ENCODE measurements at regions not wholly inside any gene's neighbourhood (a gene's known extent, or its start where the extent isn't known, plus 50 kb on each side); places are given as distances from the start of the nearest gene placed in this dataset.

GRCh38 chr21:14869984-14870852 is 194.6 kb downstream of the NRIP1 start:
- no peak for DNase-seq (ENCODE audit: low spot score)

DNA sequence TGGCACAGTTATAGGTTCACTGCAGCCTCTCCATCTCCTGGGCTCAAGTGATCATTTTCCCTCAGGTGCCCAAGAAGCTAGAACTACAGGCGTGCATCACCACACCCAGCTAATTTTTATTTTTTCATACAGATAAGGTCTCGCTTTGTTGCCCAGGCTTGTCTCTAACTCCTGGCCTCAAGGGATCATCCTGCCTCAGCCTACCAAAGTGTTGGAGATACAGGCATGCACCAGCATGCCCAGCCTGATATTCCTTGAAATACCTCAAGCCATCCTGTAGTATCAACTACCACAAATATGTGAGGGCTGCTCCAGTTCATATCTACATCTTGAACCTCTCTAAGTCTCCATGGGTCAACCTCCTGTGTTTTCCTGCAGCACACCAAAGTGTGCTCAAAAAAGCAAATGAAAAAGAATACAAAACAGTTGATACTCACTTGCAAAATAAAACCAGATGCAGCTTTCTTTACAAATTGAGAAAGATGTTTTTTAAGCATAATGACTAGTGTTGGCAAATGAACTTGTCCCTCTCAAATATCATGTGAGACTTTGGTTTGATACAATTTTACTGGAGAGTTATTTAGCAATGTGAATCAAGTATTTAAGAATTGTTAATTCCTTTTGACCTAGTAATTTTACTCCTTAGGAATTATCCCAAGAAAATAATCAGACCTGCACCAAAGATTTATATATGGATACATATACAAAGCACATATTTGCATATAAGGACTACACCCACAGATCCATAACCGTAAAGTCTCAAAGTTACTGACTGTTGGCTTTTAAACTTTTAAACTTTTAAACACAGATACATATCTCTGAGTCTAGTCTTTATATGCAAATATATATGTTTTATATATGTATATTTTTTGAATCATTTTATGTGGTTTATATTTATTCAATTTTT is 197.7 kb downstream of the NRIP1 start:
- no peak for DNase-seq (ENCODE audit: low spot score)

DNA sequence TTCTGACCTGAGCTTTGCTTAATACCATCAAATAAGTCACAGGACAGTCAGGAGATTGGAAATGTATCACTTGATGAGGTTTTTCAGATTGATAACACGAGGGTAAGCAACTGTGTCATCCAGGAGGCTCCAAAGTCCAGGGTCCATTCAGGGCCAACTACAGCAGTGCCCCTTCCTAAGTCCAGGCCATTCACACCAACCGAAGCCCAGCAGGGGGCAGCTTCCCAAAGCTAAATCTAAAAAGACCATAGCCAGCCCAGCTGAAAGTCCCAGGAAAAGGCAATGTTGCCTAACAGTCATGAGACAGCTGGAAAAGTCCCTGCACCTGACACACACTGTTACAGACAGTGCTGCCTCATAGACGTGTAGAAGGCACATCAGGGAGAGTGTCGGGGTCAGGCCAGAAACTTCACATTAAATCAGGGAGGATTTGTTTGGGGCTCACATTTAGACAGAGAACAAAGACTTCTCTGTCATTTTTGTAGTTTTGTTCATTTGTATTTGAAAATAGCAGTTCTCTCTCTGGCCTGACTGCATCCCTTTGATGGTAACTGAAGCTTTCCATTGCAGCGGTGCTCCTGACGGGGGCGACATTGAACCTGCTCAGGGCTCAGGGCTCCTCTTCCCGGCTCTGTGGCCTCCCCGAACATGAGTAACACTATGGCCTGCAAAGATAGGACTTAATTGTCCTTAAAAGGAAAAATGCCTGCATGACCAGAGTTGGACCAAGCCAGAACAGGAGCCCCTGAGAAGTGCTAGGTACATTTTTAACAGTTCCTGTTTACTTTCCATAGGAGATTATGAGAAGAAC is 200.4 kb downstream of the NRIP1 start:
- peak; percentile 76 for DNase-seq (ENCODE audit: low spot score)

- DNase-seq (ENCODE audit: low spot score), result no peak
Observed at GRCh38 chr21:14863745-14864210, 201.0 kb downstream of the NRIP1 start.

DNA sequence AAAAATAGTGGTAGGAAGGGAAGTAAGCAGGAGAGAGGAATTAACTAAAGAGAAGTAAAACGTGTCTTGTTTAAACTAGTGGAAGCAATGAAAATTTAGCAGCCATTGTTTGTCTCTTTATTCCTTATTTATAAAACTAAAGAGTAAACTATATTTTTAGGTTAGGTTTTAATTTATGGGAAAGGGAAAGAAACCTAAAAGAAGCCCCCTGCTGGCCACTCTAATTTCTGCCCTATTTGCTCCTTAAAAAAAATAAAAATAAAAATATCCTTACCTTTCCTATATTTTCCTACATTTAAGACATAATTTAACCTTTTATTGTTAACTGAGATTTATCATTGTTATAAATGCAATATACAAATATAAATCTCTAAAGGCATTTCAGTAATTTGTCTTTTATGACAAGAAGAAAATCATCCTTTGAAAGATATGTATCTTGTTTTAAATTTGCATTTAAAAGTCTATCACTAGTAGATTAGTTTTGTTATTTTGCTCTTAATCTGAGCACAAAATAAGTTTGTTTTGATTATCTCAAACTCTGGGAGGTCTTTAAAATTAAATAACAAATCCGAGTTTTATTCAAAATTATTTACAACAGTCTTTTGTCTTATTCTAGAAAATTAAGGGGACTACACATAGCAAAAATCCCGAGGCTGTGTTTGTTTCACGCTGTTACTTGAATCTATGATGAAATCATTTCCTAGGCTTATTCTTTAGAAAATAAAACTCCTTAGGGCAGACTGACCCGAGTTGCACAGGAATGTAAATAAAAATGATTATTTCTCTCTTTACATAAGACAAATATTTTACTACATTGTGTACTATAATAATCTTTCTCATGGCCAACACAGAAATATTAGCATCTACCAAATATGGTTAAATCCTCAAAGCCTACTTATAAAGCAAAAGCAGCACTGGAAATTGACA is 201.7 kb downstream of the NRIP1 start:
- DNase-seq (ENCODE audit: low spot score), result no peak

- no peak for DNase-seq (ENCODE audit: low spot score)
Observed at GRCh38 chr21:14858311-14858710, 206.5 kb downstream of the NRIP1 start.

- no peak for DNase-seq (ENCODE audit: low spot score)
Observed at GRCh38 chr21:14857529-14857928, 207.3 kb downstream of the NRIP1 start.

- DNase-seq (ENCODE audit: low spot score), result no peak
Observed at GRCh38 chr21:14850394-14850793, 214.4 kb downstream of the NRIP1 start.

DNA sequence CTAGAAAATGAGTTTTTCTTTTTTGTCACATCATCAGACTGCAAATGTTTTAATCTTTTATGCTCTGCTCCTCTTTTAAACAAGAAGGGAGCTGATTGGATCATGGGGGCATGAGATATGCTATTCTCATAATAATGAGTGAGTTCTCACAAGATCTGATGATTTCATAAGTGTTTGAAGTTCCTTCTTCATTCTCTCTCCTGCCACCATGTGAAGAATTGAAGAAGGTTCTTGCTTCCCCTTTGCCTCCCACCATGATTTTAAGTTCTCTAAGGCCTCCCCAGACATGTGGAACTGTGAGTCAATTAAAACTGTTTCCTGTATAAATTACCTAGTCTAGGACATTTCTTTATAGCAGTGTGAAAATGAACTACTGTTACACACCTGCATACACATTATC is 218.2 kb downstream of the NRIP1 start:
- no peak for DNase-seq (ENCODE audit: low spot score)

GRCh38 chr21:14844001-14844400 is 220.8 kb downstream of the NRIP1 start:
- no peak for DNase-seq (ENCODE audit: low spot score)

- DNase-seq (ENCODE audit: low spot score), result no peak
Observed at GRCh38 chr21:14842601-14843000, 222.2 kb downstream of the NRIP1 start.

DNA sequence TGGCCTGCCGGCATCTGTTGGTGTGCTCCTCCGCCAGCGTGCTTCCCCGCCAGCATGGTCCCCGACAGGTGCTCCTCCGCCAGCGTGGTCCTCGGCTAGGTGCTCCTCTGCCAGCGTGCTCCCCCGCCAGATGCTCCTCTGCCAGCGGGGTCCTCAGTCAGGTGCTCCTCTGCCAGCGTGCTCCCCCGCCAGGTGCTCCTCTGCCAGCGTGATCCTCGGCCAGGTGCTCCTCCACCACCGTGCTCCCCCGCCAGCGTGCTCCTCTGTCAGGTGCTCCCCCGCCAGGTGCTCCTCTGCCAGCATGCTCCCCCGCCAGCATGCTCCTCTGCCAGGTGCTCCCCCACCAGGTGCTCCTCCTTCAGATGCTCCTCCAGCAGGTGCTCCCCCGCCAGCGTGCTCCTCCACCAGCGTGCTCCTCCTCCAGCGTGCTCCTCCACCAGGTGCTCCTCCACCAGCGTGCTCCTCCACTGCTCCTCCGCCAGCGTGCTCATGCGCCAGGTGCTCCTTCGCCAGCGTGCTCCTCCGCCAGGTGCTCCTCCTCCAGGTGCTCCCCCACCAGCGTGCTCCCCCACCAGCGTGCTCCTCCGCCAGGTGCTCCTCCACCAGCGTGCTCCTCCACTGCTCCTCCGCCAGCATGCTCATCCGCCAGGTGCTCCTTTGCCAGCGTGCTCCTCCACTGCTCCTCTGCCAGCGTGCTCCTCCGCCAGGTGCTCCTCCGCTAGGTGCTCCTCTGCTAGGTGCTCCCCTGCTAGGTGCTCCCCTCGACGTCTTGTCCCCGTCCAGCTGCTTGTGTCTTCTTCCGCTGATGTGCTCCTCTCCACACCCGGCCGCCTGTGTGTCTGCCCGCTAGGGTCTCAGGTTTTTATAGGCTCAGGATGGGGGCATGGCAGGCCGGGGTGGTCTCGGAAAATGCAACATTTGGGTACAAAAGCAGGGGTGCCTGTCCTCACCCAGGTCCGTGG is 223.0 kb downstream of the NRIP1 start:
- DNase-seq (ENCODE audit: low spot score), result no peak

DNA sequence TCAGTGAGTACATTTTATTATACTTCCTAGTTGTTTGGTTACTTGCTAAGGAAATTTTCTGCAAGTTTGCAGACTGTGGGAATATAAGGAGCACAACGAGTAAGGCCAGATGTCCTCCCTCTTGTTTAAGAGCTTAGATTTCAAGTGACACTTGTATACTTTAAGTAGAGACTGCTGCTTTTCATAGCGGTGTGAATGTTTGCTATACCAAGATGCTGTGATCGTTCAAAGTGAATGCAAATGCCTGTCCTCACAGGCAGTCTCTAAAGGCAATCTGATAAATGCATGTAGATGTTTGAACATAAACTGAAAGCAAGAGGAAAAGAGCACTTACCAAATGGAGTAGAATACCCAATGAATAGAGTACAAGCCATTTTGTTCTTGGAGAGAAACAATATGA is 226.4 kb downstream of the NRIP1 start:
- DNase-seq (ENCODE audit: low spot score), result no peak

GRCh38 chr21:14836950-14837349 is 227.8 kb downstream of the NRIP1 start:
- DNase-seq (ENCODE audit: low spot score), result no peak

DNA sequence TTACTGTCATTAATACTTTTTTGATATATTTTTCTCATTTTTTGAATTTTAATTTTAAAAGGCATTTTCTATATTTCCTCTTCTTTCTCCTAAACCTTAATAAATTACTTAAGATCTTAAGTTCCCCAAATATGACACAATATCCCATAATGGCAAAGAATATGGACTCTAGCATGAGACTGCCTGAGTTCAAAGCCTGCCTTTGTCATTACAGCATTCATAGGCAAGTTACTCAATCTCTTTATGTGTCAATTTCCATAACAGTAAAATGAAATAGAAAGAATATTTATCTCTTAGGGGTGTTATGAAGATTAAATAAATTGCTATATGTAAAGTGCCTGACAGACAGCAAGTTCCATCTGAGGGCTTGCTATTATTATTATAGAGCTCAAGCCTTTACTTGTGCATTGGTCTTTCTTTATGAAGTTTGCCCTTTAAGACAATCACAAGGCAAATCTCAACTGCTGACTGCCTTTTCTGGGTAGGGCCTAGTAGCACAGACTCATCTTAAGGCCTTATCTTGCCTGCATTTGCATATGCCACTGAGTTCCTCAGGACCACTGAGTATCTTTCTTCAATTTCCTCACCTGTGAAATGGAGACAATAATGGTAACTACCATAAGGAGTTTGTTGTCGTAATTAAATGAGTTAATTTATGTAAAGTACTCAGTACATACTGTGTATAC is 231.0 kb downstream of the NRIP1 start:
- no peak for DNase-seq (ENCODE audit: low spot score)

GRCh38 chr21:14833241-14833640 is 231.6 kb downstream of the NRIP1 start:
- DNase-seq (ENCODE audit: low spot score), result no peak

GRCh38 chr21:14830307-14830706 is 234.5 kb downstream of the NRIP1 start:
- DNase-seq (ENCODE audit: low spot score), result no peak

DNA sequence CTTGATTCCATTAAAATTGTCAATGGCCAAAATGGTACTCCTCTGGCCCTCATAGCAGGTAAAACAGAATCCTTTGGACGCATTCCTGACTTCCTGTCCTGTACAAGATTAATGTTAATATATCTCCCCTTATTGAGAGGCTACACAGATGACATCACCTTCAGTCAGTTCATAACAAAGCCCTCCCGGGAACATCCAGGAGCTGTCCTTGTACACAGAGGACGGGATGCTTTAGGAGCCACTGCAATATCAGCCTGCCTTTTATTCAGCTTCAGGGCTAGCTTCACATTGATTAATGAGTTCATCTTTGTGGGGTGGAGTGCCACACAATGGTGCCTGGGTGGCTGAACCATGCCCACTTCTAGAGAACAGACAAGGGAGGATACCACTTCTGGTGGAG is 235.1 kb downstream of the NRIP1 start:
- DNase-seq (ENCODE audit: low spot score), result no peak

DNA sequence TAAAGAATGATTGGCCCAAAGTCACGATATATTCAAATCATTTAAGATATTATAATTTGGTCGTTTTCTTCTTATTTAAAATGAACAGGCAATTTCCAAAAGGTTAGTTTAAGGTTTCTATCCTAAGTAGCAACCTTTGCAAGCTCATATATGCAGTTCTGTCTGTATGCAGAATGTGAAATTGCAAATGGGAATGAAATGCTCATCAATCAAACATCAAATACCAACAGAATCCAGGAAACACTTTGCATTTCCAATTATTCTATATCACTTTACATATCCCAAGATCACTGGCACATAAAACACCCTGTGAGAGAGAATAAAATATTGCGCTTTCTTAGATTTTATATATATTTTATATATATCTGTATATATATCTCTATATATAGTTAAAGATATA is 237.3 kb downstream of the NRIP1 start:
- no peak for DNase-seq (ENCODE audit: low spot score)

All from ecto neural progenitor cell (in vitro differentiated cells).